ENCODE measurements at regions not wholly inside any gene's neighbourhood (a gene's known extent, or its start where the extent isn't known, plus 50 kb on each side); places are given as distances from the start of the nearest gene placed in this dataset.

DNA sequence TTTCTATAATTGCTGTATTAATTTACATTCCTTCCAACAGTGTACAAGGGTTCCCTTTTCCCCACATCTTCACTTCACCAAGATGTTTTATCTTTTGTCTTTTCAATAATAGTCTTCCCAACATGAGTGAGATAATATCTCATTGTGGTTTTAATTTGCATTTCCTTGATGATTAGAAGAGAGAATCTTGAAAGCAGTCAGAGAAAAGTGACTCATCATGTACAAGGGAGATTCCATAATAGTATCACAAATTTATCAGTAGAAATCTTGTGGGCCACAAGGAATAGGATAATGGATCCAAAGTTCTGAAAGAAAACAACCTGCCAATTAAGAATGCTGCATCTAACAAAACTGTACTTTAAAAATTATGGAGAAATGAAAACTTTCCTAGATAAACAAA, 189.3 kb downstream of the NECTIN3 start:
- H3K36me3 ChIP-seq = no peaks in the 10 kb centered on the region
- TF ChIP-seq POLR2A (IDR thresholded peaks at IDR 0.05) (no peak), POLR2AphosphoS5 (IDR thresholded peaks at IDR 0.05) (no peak), EP300 (IDR thresholded peaks at IDR 0.05) (no peak)
- TF ChIP-seq, protein P1, sequence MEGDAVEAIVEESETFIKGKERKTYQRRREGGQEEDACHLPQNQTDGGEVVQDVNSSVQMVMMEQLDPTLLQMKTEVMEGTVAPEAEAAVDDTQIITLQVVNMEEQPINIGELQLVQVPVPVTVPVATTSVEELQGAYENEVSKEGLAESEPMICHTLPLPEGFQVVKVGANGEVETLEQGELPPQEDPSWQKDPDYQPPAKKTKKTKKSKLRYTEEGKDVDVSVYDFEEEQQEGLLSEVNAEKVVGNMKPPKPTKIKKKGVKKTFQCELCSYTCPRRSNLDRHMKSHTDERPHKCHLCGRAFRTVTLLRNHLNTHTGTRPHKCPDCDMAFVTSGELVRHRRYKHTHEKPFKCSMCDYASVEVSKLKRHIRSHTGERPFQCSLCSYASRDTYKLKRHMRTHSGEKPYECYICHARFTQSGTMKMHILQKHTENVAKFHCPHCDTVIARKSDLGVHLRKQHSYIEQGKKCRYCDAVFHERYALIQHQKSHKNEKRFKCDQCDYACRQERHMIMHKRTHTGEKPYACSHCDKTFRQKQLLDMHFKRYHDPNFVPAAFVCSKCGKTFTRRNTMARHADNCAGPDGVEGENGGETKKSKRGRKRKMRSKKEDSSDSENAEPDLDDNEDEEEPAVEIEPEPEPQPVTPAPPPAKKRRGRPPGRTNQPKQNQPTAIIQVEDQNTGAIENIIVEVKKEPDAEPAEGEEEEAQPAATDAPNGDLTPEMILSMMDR (IDR thresholded peaks at IDR 0.05) = no peak
- no peaks in the 10 kb centered on the region for H3K4me1 ChIP-seq
- ATAC-seq = no peak
- no peak overlapping the region for H3K4me3 ChIP-seq
- no peaks in the 10 kb centered on the region for H3K9me3 ChIP-seq
- H3K27me3 ChIP-seq = no peaks in the 10 kb centered on the region
- no peak overlapping the region for H3K27ac ChIP-seq

DNA sequence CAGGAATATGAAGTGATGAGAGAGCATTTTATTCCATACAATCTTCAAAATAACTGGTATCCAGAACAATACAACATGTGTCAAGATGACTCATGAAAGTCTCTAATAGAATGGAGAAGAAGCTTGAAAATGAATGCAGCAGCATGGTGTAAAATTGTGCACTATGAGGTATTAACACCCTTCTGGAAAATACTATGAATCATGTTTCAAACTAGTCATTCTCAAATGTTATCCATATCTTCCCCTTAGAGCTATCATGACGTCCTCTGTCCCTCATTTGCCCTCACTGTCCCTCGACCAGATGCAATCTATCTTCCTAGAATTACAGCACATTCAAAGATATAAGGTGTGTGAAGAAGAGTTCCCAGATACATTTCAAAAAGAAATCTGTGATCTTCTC, 198.2 kb downstream of the NECTIN3 start:
- H3K4me1 ChIP-seq = no peaks in the 10 kb centered on the region
- no peaks in the 10 kb centered on the region for H3K27me3 ChIP-seq
- no peaks in the 10 kb centered on the region for H3K36me3 ChIP-seq
- H3K4me3 ChIP-seq = no peak overlapping the region
- peaks cover 0 to 4% (median 0%) of the 10 kb centered on the region in 3 donors for H3K9me3 ChIP-seq
- 35 to 41% methylated on average over 2 of the region's 2 CpGs for WGBS, 2 donors (ENCODE audit: low coverage in 1 of 2)
- ATAC-seq = no peak
- TF ChIP-seq, protein P1 (IDR thresholded peaks at IDR 0.05) = no peak
- no peak for TF ChIP-seq EP300 (IDR thresholded peaks at IDR 0.05)
- TF ChIP-seq POLR2AphosphoS5 (IDR thresholded peaks at IDR 0.05) = no peak
- no peak for TF ChIP-seq POLR2A (IDR thresholded peaks at IDR 0.05)
- H3K27ac ChIP-seq = no peak overlapping the region

DNA sequence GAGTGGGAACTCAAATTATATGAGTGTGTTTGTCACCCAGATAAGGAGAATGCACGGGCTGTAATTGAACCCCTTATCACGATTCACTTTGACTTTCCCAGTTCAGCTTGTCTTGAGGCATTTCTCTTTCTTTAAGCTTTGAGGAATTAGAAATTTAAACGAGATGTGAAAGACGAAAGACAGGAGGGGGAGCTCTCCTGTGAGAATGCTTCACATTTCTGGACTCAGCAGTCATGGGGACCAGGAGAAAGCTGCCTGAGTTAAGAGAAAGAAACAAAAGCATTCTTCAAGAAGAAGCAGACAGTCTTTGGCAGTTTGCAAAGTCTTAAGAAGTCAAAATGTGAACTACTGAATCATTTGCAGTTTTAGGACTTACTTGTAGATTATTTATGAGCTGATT, 205.6 kb downstream of the NECTIN3 start:
- H3K9me3 ChIP-seq = no peaks in the 10 kb centered on the region
- no peaks in the 10 kb centered on the region for H3K36me3 ChIP-seq
- ATAC-seq = no peak
- TF ChIP-seq, protein P1 (IDR thresholded peaks at IDR 0.05) = no peak
- TF ChIP-seq EP300 (IDR thresholded peaks at IDR 0.05) (no peak), POLR2AphosphoS5 (IDR thresholded peaks at IDR 0.05) (no peak), POLR2A (IDR thresholded peaks at IDR 0.05) (no peak)
- WGBS, 2 donors (ENCODE audit: low coverage in 1 of 2) = 6 to 8% methylated on average over 2 to 4 of the region's 4 CpGs
- no peak overlapping the region for H3K4me3 ChIP-seq
- no peaks in the 10 kb centered on the region for H3K4me1 ChIP-seq
- H3K27me3 ChIP-seq = no peaks in the 10 kb centered on the region
- no peak overlapping the region for H3K27ac ChIP-seq

DNA sequence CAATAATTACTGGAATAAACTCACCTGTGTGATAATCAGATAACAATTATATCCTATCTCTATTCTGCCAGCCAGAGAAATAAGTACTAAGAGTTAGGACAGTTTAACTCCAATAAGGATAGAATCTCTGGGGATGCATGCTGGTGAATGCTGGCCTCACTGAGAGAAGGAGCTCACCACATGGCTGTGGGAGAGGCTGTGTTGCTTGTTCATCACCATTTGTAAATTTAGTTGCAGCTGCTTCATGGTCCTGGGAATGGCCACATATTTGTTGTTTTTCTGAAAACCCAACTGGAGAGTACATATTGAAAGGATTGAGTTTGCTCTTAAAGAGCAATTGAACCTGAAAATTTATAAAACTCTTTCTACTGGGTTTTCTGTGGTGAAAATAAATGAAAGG, 207.3 kb downstream of the NECTIN3 start:
- Histone ChIP-seq H3K4me1 (no peaks in the 10 kb centered on the region), H3K4me3 (no peak overlapping the region), H3K9me3 (no peaks in the 10 kb centered on the region), H3K36me3 (no peaks in the 10 kb centered on the region), H3K27ac (no peak overlapping the region), H3K27me3 (no peaks in the 10 kb centered on the region)
- TF ChIP-seq EP300 (IDR thresholded peaks at IDR 0.05) = no peak
- TF ChIP-seq, protein P1 (IDR thresholded peaks at IDR 0.05) = no peak
- TF ChIP-seq POLR2A (IDR thresholded peaks at IDR 0.05) = no peak
- TF ChIP-seq POLR2AphosphoS5 (IDR thresholded peaks at IDR 0.05) = no peak
- ATAC-seq = no peak

DNA sequence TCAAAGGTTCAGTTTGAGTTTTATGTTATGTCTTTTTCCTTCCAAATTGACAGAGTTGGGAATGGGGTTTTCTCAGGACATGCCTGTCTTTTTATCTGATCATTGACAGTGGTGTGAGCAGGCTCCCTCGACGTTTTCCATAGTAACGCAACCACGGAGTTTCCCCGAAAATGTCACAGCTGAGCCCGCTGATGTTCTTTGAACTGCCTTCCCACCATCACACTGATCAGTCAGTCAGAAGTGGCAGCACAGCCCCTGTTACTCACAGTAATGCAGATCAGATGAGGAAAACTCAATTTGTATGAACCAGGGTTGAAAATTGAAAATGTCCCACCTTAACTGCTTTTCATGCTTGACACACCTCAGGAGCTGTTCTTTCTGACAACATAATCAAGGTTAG, 210.4 kb downstream of the NECTIN3 start:
- ATAC-seq = no peak
- 20 to 63% methylated on average over 2 of the region's 6 CpGs for WGBS, 2 donors (ENCODE audit: low coverage in 1 of 2)
- Histone ChIP-seq H3K9me3 (no peaks in the 10 kb centered on the region), H3K27me3 (no peaks in the 10 kb centered on the region), H3K36me3 (no peaks in the 10 kb centered on the region), H3K27ac (no peak overlapping the region), H3K4me1 (no peaks in the 10 kb centered on the region), H3K4me3 (no peak overlapping the region)
- TF ChIP-seq POLR2A (IDR thresholded peaks at IDR 0.05) (no peak), POLR2AphosphoS5 (IDR thresholded peaks at IDR 0.05) (no peak), EP300 (IDR thresholded peaks at IDR 0.05) (no peak)
- TF ChIP-seq, protein P1 (IDR thresholded peaks at IDR 0.05) = no peak
